Trophoblast cell (in vitro differentiated cells and primary cell): ENCODE measurements at regions not wholly inside any gene's neighbourhood (a gene's known extent, or its start where the extent isn't known, plus 50 kb on each side); places are given as distances from the start of the nearest gene placed in this dataset.

ENCODE experiments used
- DNase-seq, 2 donors: peaks; one replicate each; pipeline ENCODE4 v3.0.0-alpha.2; 2016
- H2AFZ ChIP-seq: 2 replicates; pipeline ENCODE4 v1.6.1; 2013; ENCODE audit warnings: low read length, moderate library complexity, mild to moderate bottlenecking; ENCODE audit not compliant: insufficient read depth, poor library complexity
- H2AK5ac ChIP-seq: 2 replicates; pipeline ENCODE4 v1.6.1; 2013; ENCODE audit warnings: mild to moderate bottlenecking, low read length
- H2BK120ac ChIP-seq: 2 replicates; pipeline ENCODE4 v1.6.1; 2013; ENCODE audit warnings: low read length, mild to moderate bottlenecking, moderate library complexity; ENCODE audit not compliant: insufficient read depth, poor library complexity
- H2BK12ac ChIP-seq: 2 replicates; pipeline ENCODE4 v1.6.1; 2013; ENCODE audit warnings: mild to moderate bottlenecking, low read length, moderate library complexity
- H2BK5ac ChIP-seq: 2 replicates; pipeline ENCODE4 v1.6.1; 2013; ENCODE audit warnings: low read length, low read depth, moderate library complexity, mild to moderate bottlenecking; ENCODE audit not compliant: poor library complexity
- H3K14ac ChIP-seq: 2 replicates; pipeline ENCODE4 v1.6.1; 2013; ENCODE audit warnings: mild to moderate bottlenecking, low read length
- H3K18ac ChIP-seq: 2 replicates; pipeline ENCODE4 v1.6.1; 2013; ENCODE audit warnings: mild to moderate bottlenecking, low read length
- H3K23ac ChIP-seq: 2 replicates; pipeline ENCODE4 v1.6.1; 2013; ENCODE audit warnings: low read length
- H3K27ac ChIP-seq: 2 replicates; pipeline ENCODE4 v1.5.1; 2013; ENCODE audit warnings: low read depth, mild to moderate bottlenecking, inconsistent platforms, low read length, moderate library complexity
- H3K27me3 ChIP-seq: 2 replicates; pipeline ENCODE4 v1.6.1; 2013; ENCODE audit warnings: inconsistent platforms, mild to moderate bottlenecking, low read length, moderate library complexity; ENCODE audit not compliant: insufficient read depth
- H3K36me3 ChIP-seq, 2 experiments: 1 replicate in 1 of 2; 2 replicates in 1 of 2; pipeline ENCODE4 v1.6.1; 2013; ENCODE audit warnings: low read length in 2 of 2, mild to moderate bottlenecking in 2 of 2, moderate library complexity in 1 of 2; ENCODE audit not compliant: insufficient read depth in 2 of 2, control insufficient read depth in 1 of 2
- H3K4ac ChIP-seq: 2 replicates; pipeline ENCODE4 v1.6.1; 2013; ENCODE audit warnings: low read depth, mild to moderate bottlenecking, low read length, moderate library complexity
- H3K4me1 ChIP-seq, 2 experiments: 1 replicate in 1 of 2; 2 replicates in 1 of 2; pipeline ENCODE4 v1.6.1; 2013; ENCODE audit warnings: low read length in 2 of 2, mild to moderate bottlenecking in 2 of 2, moderate library complexity in 1 of 2; ENCODE audit not compliant: insufficient read depth in 2 of 2, control insufficient read depth in 1 of 2
- H3K4me2 ChIP-seq: 2 replicates; pipeline ENCODE4 v1.6.1; 2013; ENCODE audit warnings: inconsistent platforms, mild to moderate bottlenecking, low read length, moderate library complexity
- H3K4me3 ChIP-seq: 2 replicates; pipeline ENCODE4 v1.5.1; 2013; ENCODE audit warnings: mild to moderate bottlenecking, low read depth, low read length, inconsistent platforms
- H3K79me1 ChIP-seq: one replicate; pipeline ENCODE4 v1.6.1; 2013; ENCODE audit warnings: low read length
- H3K79me2 ChIP-seq: 2 replicates; pipeline ENCODE4 v1.6.1; 2013; ENCODE audit warnings: low read length, mild to moderate bottlenecking; ENCODE audit not compliant: control insufficient read depth, insufficient read depth, poor library complexity
- H3K9ac ChIP-seq: 2 replicates; pipeline ENCODE4 v1.6.1; 2013; ENCODE audit warnings: mild to moderate bottlenecking, low read length
- H3K9me3 ChIP-seq: 2 replicates; pipeline ENCODE4 v1.6.1; 2013; ENCODE audit warnings: low read depth, mild to moderate bottlenecking, control low read depth, inconsistent platforms, low read length; ENCODE audit not compliant: insufficient read depth
- H4K12ac ChIP-seq: 2 replicates; pipeline ENCODE4 v1.6.1; 2013; ENCODE audit warnings: low read depth, mild to moderate bottlenecking, low read length, moderate library complexity
- H4K8ac ChIP-seq: 2 replicates; pipeline ENCODE4 v1.6.1; 2013; ENCODE audit warnings: low read depth, mild to moderate bottlenecking, low read length, moderate library complexity
- H4K91ac ChIP-seq: one replicate; pipeline ENCODE4 v1.6.1; 2013; ENCODE audit warnings: low read depth, mild to moderate bottlenecking, low read length, moderate library complexity
- WGBS: extraction: QIAGEN DNeasy Blood & Tissue Kit; methylation state at CpG from one replicate; pipeline ENCODE4 v1.1.7; 2013; ENCODE audit warnings: missing lambda C conversion rate; ENCODE audit not compliant: insufficient read length, insufficient coverage; ENCODE audit errors: extremely low coverage; 5-methylcytosine and 5-hydroxymethylcytosine counted together

GRCh38 chr4:15293711-15294110, 134.1 kb upstream of the C1QTNF7 start:
- H3K79me1 ChIP-seq: no peaks in the 10 kb centered on the region
- no peak overlapping the region for H3K9ac ChIP-seq
- H3K18ac ChIP-seq: no peak overlapping the region
- no peak overlapping the region for H3K27ac ChIP-seq
- no peak overlapping the region for H4K12ac ChIP-seq
- no peak overlapping the region for H3K4me3 ChIP-seq
- H3K9me3 ChIP-seq: no peaks in the 10 kb centered on the region
- no peaks in the 10 kb centered on the region for H3K36me3 ChIP-seq
- no peaks in the 10 kb centered on the region for H3K79me2 ChIP-seq
- H3K27me3 ChIP-seq: no peaks in the 10 kb centered on the region
- H3K4ac ChIP-seq: no peak overlapping the region
- H3K14ac ChIP-seq: no peak overlapping the region
- no peak overlapping the region for H2BK5ac ChIP-seq
- no peak overlapping the region for H4K8ac ChIP-seq
- DNase-seq: no peak
- no peak overlapping the region for H2AFZ ChIP-seq
- no peak overlapping the region for H4K91ac ChIP-seq
- no peaks in the 10 kb centered on the region for H3K4me1 ChIP-seq
- H2BK12ac ChIP-seq: no peak overlapping the region
- no peak overlapping the region for H3K4me2 ChIP-seq
- H3K23ac ChIP-seq: no peak overlapping the region
- no CpG with 5 or more reads among the region's 2 CpGs for WGBS
- H2AK5ac ChIP-seq: no peak overlapping the region
- H2BK120ac ChIP-seq: no peak overlapping the region

GRCh38 chr4:15294202-15294601, 133.6 kb upstream of the C1QTNF7 start:
- Histone ChIP-seq H2AFZ (no peak overlapping the region), H3K4me1 (no peaks in the 10 kb centered on the region), H3K4me2 (no peak overlapping the region), H4K12ac (no peak overlapping the region), H3K23ac (no peak overlapping the region), H4K8ac (no peak overlapping the region), H3K9me3 (no peaks in the 10 kb centered on the region), H2BK5ac (no peak overlapping the region), H3K27me3 (no peaks in the 10 kb centered on the region), H3K79me1 (no peaks in the 10 kb centered on the region), H3K18ac (no peak overlapping the region), H3K79me2 (no peaks in the 10 kb centered on the region), H4K91ac (no peak overlapping the region), H3K4ac (no peak overlapping the region), H3K4me3 (no peak overlapping the region), H3K27ac (no peak overlapping the region), H3K9ac (no peak overlapping the region), H3K14ac (no peak overlapping the region), H3K36me3 (no peaks in the 10 kb centered on the region), H2BK120ac (no peak overlapping the region), H2BK12ac (no peak overlapping the region), H2AK5ac (no peak overlapping the region)
- no peak for DNase-seq
- WGBS: no CpG with 5 or more reads among the region's 1 CpG

- Histone ChIP-seq H3K79me2 (no peaks in the 10 kb centered on the region), H3K9ac (no peak overlapping the region), H3K4me1 (no peaks in the 10 kb centered on the region), H3K27me3 (no peaks in the 10 kb centered on the region), H3K4me3 (no peak overlapping the region), H3K14ac (no peak overlapping the region), H2BK120ac (no peak overlapping the region), H2AK5ac (no peak overlapping the region), H3K18ac (no peak overlapping the region), H4K8ac (no peak overlapping the region), H2BK5ac (no peak overlapping the region), H2AFZ (no peak overlapping the region), H4K12ac (no peak overlapping the region), H3K23ac (no peak overlapping the region), H3K4ac (no peak overlapping the region), H4K91ac (no peak overlapping the region), H3K4me2 (no peak overlapping the region), H3K36me3 (no peaks in the 10 kb centered on the region), H3K27ac (no peak overlapping the region), H2BK12ac (no peak overlapping the region), H3K79me1 (no peaks in the 10 kb centered on the region), H3K9me3 (no peaks in the 10 kb centered on the region)
- no peak for DNase-seq
- whole genome bisulfite sequencing: no CpG with 5 or more reads among the region's 4 CpGs
These were observed 133.0 kb upstream of the C1QTNF7 start for GRCh38 chr4:15294832-15295231.

GRCh38 chr4:15295421-15296162, 132.2 kb upstream of the C1QTNF7 start:
- no peak overlapping the region for H3K9ac ChIP-seq
- H3K18ac ChIP-seq: no peak overlapping the region
- H4K12ac ChIP-seq: no peak overlapping the region
- no peak overlapping the region for H2BK5ac ChIP-seq
- H3K79me1 ChIP-seq: no peaks in the 10 kb centered on the region
- H3K79me2 ChIP-seq: no peaks in the 10 kb centered on the region
- no peak overlapping the region for H2AFZ ChIP-seq
- peak; percentile 17 to 64 for DNase-seq
- no CpG with 5 or more reads among the region's 8 CpGs for WGBS
- no peaks in the 10 kb centered on the region for H3K9me3 ChIP-seq
- no peak overlapping the region for H3K4me3 ChIP-seq
- H3K14ac ChIP-seq: no peak overlapping the region
- no peak overlapping the region for H3K4me2 ChIP-seq
- H4K8ac ChIP-seq: no peak overlapping the region
- H3K23ac ChIP-seq: no peak overlapping the region
- no peak overlapping the region for H3K27ac ChIP-seq
- H3K4me1 ChIP-seq: no peaks in the 10 kb centered on the region
- no peak overlapping the region for H3K4ac ChIP-seq
- no peak overlapping the region for H4K91ac ChIP-seq
- H2AK5ac ChIP-seq: no peak overlapping the region
- no peaks in the 10 kb centered on the region for H3K27me3 ChIP-seq
- H2BK12ac ChIP-seq: no peak overlapping the region
- H2BK120ac ChIP-seq: no peak overlapping the region
- no peaks in the 10 kb centered on the region for H3K36me3 ChIP-seq
